SHP77 treated with DMSO at 0.1 percent for 48 hours (cell line): ENCODE measurements at regions not wholly inside any gene's neighbourhood (a gene's known extent, or its start where the extent isn't known, plus 50 kb on each side); places are given as distances from the start of the nearest gene placed in this dataset.
"Not testable (repeated sequence)": the region's sequence is repeated elsewhere in the genome, so short reads cannot be mapped to it uniquely, and the experiment has no call there.

ENCODE experiments used
- DNase-seq: peaks from one replicate; lab custom pipeline; 2025; lab: John Stamatoyannopoulos, UW

DNA sequence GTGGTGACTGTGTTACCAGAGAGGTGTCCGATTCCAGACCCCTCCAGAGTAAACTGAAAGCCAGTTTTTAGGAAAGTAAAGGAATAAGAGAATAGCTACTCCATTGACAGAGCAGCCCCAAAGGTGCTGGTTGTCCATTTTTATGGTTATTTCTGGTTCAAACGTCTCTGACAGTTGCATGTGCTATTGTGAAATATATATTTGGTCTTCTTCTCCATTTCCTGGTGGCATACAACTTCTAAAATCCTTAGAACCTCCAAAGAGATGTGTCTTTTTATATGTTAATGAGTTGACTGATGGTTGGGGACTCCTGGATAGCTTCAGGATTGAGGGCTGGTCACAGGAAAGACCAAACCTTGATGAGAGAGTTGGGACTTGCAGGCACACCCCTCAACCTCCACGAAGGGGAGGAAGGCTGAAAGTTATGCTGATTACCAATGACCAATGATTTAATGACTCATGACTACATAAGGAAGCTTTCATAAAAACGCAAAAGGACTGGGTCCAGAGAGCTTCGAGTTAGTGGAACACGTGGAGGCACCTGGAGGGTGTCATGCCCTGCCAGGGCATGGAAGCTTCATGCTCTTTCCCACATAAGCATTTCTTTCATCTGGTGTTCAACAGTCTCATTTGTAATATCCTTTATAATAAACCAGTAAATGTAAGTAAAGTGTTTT is 100.7 kb downstream of the SLC16A1 start:
- no peak for DNase-seq

DNA sequence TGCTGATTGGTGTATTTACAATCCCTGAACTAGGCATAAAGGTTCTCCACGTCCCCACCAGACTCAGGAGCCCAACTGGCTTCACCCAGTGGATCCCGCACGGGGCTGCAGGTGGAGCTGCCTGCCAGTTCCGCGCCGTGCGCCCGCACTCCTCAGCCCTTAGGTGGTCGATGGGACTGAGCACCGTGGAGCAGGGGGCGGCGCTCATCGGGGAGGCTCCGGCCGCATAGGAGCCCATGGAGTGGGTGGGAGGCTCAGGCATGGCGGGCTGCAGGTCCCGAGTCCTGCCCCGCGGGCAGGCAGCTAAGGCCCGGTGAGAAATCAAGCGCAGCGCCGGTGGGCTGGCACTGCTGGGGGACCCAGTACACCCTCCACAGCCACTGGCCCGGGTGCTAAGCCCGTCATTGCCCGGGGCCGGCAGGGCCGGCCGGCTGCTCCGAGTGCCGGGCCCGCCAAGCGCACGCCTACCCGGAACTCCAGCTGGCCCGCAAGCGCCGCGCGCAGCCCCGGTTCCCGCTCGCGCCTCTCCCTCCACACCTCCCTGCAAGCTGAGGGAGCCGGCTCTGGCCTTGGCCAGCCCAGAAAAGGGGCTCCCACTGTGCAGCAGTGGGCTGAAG is 101.5 kb downstream of the SLC16A1 start:
- not testable (repeated sequence) for DNase-seq

DNA sequence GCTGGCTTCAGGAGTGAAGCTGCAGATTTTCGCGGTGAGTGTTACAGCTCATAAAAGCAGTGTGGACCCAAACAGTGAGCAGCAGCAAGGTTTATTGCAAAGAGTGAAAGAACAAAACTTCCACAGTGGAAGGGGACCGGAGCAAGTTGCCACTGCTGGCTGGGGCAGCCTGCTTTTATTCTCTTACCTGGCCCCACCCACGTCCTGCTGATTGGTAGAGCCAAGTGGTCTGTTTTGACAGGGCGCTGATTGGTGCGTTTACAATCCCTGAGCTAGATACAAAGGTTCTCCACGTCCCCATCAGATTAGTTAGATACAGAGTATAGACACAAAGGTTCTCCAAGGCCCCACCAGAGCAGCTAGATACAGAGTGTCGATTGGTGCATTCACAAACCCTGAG is 102.1 kb downstream of the SLC16A1 start:
- DNase-seq = not testable (repeated sequence)

DNA sequence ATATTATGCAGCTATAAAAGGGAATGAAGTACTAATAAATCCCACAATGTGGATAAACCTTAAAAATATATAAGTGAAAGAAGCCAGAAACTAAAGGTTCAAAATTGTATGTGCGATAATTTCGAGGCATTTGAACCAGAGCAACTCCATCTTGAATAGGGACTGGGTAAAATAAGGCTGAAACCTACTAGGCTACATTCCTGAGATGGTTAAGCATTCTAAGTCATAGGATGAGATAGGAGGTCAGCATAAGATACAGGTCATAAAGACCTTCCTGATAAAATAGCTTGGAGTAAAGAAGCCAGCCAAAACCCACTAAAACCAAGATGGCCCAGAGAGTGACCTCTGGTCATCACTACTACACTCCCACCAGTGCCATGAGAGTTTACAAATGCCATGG is 103.1 kb downstream of the SLC16A1 start:
- DNase-seq = no peak

DNA sequence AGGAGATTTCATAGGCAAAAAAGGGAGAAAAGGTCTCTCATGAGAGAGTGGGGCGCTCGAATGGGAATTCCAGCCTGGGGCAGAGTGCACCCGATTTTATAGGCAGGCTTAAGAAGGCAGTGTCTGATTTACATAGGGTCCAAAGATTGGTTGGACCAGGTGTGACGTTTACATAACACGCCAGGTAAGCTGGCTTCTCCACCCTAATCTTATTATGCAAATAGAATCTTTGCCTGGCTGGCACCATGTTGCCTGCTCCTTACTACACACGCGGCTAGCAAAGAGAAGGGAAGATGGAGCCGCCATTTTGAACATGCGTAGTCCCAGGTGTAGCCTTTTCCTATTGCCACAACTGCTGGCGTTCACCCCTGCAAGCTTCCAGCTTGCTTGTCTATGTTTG is 103.7 kb downstream of the SLC16A1 start:
- no peak for DNase-seq

DNA sequence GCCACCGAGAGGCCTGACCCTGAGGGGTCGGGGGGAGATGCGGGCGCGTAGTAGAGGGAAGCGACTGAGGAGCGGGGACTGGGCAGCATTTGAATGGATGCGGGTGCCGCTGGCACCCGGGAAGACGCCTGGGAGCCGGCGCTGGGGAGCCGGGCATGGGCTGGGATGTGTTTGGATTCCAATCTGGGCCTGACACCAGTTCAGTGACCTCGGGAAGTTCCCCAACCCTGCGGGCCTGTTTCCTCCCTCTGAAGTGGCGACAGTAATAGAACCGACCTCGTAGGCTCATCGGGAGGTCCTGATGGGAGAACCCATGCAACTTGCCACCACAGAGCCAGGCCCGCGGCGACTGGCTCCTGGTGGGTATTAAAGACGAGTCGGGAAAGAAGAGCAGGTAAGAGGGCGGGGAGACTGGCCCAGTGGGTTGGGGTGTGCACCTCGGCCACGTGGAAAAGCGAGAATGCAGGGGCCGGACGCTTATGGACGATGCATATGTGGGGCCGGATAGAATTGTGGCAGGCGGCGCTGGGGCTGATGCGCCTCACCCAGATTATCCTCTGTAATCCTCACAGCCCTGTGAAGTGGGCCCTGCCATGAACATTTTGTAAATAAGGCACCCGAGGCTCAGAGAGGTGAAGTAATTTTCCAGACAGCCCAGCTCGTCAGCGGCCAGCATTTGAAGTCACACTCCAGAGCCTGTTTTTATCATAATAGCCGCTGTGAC is 105.8 kb downstream of the SLC16A1 start:
- no peak for DNase-seq

DNA sequence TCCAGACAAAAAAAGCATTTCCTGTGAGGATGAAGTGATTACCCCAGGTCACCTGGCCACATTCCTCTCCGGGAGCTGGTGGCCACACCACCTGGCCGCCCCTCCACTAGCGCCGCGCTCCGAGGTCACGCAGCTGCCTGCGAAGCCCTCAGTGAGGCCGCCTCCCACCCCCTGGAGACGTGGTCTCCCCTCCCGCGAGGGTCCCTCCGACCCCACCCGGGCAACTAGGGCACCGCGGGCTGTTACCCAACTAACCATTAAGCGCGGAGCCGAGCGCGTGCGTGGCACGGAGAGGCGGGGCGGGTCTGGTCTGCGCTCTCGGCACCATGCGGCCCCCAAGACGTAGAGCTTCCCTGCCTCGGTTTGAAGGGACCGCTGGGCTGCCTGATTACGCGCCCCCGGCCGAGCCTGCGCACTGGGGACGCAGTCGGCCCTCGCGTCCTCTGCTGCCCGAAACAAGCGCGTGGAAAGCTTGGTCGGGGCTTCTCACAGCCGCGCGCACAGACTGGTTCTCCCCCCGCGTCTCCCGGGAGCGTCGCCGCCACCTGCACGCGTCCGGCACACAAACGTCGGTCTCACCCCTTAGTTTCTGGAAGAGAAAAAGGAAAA is 106.5 kb downstream of the SLC16A1 start:
- DNase-seq = no peak

DNA sequence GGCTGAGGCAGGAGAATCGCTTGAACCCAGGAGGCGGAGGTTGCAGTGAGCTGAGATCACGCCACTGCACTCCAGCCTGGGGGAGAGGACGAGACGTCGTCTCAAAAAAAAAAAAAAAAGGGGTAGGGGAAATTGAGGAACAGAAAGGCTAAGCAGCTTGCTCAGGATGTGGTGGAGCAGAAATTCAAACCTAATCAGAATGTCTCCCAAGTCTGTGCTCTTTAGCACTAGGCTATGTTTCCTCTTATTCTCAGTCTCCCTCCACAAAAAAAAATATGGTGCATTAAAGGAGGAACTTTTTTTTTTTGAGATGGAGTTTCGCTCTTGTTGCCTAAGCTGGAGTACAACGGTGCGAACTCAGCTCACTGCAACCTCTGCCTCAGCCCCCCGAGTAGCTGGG is 114.2 kb downstream of the SLC16A1 start:
- no peak for DNase-seq

DNA sequence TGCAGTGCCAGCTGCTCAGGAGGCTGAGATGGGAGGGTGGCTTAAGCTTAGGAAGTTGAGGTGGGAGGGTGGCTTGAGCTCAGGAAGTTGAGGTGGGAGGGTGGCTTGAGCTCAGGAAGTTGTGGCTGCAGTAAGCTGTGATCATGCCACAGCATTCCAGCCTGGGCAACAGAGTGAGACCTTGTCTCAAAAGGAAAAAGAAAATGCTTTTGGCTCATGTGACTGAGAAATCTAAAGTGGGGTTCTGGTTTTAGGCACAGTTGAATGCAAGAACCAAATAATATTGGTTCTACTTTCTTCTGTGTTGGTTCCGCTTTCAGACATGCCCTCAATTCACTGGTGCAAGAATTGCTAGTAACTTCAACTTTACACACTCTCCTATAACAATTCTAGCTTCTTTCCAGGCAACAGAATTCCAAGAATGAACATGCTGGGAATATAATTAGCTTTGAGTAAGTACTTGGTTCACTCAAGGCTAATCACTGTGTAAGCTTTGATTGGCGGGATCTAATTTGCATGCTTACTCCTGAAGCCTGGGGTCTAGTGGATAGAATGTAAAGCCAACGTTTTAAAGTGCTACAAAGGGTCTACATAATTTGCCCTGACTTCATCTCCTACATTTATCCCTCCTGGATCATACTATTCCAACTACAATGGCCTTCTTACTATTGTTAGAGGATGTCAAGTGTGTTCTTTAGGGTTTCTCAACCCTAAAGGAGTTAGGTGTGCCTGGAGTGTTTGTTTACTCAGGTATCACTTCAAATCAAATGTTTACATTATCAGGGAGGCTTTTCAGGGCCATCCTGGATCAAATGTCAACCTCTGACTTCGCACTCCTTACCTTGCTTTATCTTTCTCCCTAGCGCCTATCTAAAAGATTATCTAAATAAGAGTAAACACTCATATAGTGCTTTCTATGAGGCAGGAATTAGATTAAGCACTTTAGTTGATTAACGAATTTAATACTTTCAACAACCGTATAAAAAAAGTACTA is 115.1 kb downstream of the SLC16A1 start:
- no peak for DNase-seq

DNA sequence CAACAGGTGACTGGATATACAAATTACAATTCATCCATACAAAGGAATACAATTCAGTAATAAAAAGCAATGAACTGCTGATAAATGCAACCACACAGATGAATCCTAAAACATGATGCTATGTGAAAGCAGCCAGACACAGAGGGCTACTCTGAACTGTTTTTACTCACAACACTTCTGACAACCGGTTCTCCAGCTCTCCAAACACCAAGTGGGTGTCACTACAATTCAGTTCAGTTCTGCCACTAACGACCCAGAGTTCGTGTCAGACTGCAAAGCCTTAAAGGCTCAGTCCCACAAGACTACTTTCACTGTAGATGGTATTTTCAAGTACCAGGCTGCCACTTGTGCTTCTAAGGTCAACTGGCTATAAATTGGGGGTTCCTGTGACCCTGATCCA is 119.4 kb downstream of the SLC16A1 start:
- DNase-seq = no peak

DNA sequence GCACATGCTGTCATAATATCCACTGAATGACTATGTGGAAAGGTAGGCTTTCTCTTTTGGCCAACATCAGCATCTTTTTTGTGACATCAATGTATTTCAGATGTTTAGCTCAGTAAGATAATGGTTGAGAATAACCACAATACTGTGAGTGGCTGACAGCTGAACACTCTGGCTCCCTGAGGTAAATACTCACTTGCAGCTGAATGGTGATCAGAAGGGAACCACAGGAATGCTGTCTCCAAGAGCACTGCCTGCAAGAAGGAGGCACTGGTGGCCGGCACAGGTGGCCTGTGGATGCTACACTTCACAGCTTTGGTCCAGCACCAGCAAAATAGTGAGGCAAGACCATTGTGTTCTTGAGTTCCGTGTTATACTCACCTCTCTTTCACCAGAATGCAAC is 118.7 kb upstream of the PPM1J start:
- no peak for DNase-seq

DNA sequence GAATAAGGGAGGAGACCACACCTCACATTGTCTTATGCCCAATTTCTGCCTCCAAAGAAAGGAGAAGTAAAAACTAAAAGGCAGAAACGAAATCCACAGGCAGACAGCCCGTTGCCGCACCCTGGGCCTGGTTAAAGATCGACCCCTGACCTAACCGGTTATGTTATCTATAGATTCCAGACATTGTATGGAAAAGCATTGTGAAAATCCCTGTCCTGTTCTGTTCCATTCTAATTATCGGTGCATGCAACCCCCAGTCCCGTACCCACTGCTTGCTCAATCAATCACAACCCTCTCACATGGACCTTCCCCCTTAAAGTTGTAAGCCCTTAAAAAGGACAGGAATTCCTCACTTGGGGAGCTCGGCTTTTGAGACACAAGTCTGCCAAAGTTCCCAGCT is 117.1 kb upstream of the PPM1J start:
- not testable (repeated sequence) for DNase-seq

DNA sequence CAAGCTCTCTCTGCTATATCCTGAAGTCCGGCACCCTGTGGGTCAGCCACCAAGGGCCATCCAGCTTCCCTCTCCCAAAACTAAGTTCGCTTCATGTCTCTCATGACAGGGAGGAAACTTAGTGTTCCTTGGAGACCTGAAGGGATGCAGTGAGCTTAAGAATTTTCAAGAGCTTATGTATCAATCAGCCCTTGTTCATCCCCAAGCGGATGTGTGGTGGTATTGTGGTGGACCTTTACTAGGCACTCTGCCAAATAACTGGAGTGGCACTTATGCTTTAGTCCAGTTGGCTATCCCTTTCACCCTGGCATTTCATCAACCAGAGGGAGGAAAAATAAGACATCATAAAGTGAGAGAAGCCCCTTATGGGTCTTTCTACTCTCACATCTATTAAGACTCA is 114.6 kb upstream of the PPM1J start:
- not testable (repeated sequence) for DNase-seq

DNA sequence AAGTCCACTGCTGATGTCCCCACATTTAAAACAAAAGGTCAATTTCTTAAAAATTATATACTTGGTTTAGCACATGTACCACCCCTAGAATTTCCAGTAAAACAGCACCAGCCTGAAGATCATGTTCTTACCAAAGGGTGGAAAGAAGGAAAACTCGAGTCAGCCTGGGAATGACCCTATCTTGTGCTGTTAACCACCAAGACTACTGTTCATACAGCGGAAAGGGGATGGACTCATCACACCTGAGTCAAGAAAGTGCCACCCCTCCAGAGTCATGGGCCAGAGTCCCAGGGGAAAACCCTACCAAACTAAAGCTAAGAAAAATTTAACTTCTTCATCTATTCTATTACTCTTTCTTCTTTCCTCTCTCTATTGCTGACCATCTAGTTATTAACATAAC is 113.6 kb upstream of the PPM1J start:
- no peak for DNase-seq

DNA sequence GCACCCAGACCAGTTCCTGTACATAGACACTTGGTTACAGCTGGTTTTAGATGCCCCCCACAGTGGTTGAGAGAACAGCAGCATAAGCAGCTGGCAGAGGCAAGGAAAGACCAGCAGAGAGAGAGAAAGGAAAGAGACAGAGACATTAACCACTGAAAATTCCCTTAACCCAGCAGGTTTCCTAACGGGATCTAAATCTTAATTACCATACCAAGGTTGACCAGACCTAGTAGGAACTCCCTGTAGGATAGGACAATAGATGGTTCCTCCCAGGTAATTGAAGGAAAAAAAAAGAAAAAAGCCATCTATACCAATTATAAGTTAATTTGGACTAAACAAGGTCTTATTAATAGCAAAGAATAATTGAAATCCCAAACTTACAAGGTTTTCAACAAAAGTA is 112.3 kb upstream of the PPM1J start:
- not testable (repeated sequence) for DNase-seq

DNA sequence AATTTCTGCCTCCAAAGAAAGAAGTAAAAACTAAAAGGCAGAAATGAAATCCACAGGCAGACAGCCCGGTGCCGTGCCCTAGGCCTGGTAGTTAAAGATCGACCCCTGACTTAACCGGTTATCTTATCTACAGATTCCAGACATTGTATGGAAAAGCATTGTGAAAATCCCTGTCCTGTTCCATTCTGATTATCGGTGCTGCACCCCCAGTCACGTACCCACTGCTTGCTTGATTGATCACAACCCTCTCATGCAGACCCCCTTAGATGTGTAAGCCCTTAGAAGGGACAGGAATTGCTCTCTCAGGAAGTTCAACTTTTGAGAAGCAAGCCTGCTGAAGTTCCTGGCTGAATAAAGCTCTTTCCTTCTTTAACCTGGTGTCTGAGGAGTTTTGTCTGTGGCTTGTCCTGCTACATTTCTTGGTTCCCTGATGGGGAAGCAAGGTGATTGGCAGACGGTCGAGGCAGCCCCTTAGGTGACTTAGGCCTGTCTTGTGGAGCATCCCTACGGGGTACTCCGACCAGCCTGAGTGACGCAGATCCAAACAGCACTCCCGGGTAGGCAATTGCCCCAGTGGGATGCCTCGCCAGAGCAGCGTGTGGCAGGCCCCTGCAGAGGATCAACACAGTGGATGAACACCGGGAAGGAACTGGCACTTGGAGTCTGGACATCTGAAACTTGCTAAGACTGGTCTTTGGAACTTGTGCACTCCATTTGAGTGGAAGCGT is 111.2 kb upstream of the PPM1J start:
- no peak for DNase-seq

DNA sequence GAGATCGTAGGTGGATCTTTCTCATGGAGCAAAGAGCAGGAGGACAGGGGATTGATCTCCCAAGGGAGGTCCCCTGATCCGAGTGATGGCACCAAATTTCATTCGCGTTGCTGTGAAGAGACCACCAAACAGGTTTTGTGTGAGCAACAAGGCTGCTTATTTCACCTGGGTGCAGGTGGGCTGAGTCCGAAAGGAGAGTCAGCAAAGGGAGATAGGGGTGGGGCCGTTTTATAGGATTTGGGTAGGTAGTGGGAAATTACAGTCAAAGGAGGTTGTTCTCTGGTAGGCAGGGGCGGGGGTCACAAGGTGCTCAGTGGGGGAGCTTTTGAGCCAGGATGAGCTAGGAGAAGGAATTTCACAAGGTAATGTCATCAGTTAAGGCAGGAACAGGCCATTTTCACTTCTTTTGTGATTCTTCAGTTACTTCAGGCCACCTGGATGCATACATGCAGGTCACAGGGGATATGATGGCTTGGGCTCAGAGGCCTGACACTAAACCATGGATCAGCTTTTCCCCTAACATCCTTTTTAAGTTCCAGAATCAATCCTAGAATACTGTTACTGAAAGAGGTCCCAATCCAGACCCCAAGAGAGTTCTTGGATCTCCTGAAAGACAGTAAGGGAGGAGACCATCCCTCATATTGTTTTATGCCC is 110.6 kb upstream of the PPM1J start:
- not testable (repeated sequence) for DNase-seq

DNA sequence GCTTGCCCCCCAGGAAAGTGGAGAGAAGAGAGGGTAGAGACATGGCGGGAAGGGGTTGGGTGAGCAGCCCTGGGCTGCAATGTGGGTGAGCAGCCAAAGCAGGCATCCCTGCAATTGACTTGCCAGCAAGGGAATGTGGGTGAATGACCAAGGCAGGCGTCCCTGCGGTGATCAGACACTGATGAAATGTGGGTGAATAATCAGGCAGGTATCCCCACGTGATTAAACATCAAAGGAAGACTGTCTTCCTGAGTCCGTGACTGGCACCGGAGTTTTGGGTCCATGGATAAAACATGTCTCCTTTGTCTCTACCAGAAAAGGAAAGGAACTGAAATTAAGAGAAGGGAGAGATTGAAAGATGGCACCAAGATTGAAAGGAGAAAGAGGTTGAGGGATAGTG is 109.9 kb upstream of the PPM1J start:
- DNase-seq = not testable (repeated sequence)

DNA sequence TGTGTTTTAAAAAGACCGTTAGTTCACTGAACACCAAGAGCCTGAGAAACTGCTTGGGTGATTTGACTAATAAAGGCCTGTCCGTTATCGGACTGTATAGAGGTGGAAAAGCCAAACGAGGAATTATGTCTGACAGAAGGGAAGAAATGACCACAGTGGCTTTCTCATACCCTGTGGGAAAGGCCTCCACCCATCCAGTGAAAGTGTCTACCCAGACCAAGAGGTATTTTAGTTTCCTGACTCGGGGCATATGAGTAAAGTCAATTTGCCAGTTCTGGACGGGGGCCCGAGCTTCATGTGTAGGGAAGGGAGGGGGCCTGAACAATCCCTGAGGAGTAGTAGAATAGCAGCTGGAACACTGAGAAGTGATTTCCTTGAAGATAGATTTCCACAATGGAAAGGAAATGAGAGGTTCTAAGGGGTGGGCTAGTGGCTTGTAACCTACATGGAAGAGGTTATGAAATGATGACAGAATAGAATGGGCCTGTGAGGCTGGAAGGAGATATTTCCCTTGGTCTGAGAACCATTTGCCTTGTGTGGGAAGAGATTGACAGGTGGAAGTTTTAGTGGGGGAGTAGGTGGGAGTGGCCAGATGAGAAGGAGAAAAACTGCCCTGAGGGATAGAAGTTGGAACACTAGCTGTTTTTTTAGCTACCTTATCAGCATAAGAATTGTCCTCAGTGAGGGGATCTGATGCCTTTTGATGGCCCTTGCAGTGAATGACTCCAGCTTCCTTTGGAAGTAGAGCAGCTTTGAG is 106.4 kb upstream of the PPM1J start:
- DNase-seq = not testable (repeated sequence)
